ENCODE measurements at regions not wholly inside any gene's neighbourhood (a gene's known extent, or its start where the extent isn't known, plus 50 kb on each side); places are given as distances from the start of the nearest gene placed in this dataset.

- DNase-seq (ENCODE audit: low read depth, low spot score), result no peak
Observed at GRCh38 chr22:49036513-49036912, 791.2 kb downstream of the BRD1 start.

DNA sequence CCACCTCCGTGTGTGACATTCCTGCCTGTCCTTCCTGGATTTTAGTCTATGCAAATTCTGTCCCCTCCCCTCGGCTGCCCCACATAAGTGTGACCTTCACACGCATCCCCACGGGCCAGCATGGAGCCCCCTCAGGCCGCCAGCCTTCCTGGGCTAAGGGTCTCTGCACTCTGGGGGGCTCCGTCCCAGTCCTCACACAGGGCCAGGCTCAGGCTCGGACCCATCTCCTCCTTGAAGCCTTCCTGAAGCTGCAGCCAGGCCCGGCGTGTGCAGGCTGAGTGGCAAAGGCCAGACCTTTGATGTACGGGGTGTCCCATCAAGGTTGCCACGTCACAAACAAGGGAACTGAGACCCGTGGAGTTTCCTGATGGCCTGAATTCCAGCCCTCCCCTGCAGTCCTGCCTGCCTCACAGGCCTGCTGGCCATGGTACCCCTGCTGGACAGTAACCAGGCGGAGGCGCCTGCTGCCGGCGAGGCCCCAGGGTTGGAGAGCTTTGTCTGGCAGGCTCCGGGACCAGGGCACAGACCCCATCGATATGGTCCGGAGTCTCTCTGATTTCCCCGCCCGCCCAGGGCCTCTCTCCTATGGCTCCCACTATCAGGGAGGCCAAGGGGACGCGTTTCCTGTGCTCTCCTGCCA lies 791.7 kb downstream of the BRD1 start:
- no peak for DNase-seq (ENCODE audit: low read depth, low spot score)

- DNase-seq (ENCODE audit: low read depth, low spot score), result no peak
Observed at GRCh38 chr22:49034836-49035817, 792.5 kb downstream of the BRD1 start.

DNA sequence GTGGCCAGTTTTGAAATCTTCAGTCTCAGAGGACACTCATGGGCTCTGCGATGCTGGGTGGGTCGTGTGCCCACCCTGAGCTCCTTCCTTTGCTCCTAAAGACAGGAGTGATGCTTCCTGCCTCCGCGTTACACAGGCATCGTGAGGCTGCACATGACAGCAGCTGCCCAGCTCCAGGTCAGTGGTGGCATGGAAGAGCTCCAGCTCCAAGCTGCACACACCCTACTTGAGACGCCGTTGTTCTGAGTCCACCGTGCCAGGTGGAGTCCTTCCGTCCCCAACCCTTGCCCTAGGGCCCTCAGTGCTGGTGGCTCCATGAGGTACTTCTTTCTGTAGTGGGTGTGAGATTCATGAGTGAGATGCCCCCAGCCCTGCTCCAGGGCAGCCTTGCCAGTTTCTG lies 794.1 kb downstream of the BRD1 start:
- no peak for DNase-seq (ENCODE audit: low read depth, low spot score)

- no peak for DNase-seq (ENCODE audit: low read depth, low spot score)
Observed at GRCh38 chr22:49032821-49033220, 794.9 kb downstream of the BRD1 start.

GRCh38 chr22:49031746-49032330 lies 795.8 kb downstream of the BRD1 start:
- no peak for DNase-seq (ENCODE audit: low read depth, low spot score)

DNA sequence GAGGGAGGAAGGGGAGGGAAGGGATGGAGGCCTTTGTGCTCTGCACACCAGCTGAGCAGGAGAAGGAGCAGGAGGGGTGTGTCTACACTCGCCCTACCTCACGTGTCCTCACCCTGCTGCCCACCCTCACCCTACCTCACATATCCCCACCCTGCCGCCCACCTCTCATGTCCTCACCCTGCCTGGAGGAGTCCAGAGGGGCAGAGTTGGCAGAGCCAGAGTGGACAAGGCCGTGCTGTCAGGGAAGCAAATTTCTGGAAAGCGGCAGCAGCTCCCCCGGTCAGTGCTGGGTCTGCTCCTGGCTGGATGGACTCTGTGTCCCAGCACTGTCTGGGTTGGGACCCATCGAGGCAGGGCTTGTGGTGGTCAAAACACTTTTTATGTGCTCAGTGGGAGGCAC lies 799.6 kb downstream of the BRD1 start:
- DNase-seq (ENCODE audit: low read depth, low spot score), result no peak

- DNase-seq (ENCODE audit: low read depth, low spot score), result no peak
Observed at GRCh38 chr22:49027368-49027670, 800.4 kb downstream of the BRD1 start.

GRCh38 chr22:49026494-49027367 lies 800.9 kb downstream of the BRD1 start:
- no peak for DNase-seq (ENCODE audit: low read depth, low spot score)

GRCh38 chr22:49025791-49026493 lies 801.7 kb downstream of the BRD1 start:
- DNase-seq (ENCODE audit: low read depth, low spot score), result no peak

- DNase-seq (ENCODE audit: low read depth, low spot score), result no peak
Observed at GRCh38 chr22:49024775-49025440, 802.8 kb downstream of the BRD1 start.

DNA sequence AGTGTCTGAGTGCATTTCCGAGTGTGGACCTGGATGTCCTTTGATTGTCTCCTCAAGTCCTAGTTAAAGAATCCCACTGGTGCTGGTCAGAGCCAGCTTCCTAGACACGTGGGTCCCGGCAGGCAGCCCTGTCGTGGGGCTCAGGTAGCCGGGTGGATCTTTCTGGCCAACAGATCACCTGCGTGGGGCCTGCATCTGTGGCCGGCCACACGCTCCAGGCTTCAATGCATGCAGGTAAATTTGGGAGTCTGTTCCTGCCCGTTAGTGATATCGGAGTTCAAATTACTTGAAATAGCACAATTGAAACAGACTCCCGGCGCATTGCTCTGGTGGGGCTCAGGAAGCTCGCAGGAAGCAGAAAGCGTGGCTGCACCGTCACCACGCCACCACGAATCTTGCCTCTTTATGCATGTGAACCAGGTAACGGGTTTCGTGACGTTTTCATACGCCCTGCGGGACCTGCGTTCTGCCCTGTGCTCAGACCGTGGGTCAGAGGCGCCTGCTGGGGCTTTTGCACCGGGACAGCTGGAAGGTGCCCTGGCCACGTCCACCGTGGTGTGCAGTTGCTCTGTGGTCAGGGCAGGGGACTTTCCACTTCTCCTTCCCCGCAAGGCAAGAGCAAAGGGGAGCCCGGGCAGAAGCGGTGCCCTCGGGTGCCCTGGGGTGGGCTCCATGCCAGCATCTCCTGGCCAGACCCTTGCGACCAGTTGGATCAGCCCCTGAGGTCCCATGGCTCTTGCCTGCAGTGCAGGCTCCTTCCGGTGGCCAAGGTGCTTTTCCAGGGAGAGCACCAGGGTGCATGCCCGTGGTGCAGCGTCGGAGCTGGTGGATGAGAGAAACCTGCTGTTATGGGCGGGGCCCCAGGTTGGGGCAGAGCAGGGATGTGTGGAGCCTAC lies 803.5 kb downstream of the BRD1 start:
- no peak for DNase-seq (ENCODE audit: low read depth, low spot score)

GRCh38 chr22:49023161-49023878 lies 804.4 kb downstream of the BRD1 start:
- DNase-seq (ENCODE audit: low read depth, low spot score), result no peak

- no peak for DNase-seq (ENCODE audit: low read depth, low spot score)
Observed at GRCh38 chr22:49022816-49023160, 804.9 kb downstream of the BRD1 start.

DNA sequence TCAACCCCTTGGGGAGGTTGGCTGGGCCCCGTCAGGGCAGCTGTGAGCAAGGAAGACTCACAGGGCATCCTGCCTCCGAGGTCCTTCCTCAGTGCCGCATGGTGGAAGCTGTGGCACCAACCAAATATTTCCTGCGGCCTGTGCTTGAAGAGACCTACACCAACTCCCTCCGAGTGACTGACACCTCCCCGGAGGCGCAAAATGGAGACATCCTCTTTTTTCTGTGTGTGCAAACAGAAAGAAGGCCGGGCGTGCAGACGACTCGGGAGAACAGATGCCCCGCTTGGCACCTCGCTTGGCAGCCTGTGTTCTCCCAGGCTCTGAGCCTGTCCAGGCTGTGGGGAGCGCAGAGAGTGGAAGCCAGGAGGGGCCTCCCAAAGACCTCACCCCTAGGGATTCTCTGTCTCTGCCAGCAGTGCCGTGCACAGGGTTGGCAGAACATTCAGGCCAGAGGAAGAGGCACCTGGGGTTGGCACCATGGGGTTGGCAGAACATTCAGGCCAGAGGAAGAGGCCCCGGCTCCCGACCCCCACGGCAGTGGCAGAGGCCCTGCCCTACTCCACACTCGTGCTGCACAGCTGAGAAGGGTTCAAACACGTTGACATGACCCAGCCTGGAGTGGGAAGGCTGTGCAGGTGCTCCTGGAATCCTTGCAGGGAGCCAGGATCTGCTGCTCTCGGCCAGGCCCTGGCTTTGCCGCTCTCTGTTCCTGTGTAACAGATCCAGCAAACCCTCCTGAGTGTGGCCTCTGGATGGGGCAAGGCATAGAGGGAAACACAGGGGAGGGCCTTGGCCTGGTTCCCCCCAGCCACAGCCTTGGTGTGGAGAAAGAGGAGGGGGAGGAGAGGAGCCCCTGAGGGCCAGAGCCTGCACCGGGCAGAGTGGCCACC lies 805.5 kb downstream of the BRD1 start:
- no peak for DNase-seq (ENCODE audit: low read depth, low spot score)

DNA sequence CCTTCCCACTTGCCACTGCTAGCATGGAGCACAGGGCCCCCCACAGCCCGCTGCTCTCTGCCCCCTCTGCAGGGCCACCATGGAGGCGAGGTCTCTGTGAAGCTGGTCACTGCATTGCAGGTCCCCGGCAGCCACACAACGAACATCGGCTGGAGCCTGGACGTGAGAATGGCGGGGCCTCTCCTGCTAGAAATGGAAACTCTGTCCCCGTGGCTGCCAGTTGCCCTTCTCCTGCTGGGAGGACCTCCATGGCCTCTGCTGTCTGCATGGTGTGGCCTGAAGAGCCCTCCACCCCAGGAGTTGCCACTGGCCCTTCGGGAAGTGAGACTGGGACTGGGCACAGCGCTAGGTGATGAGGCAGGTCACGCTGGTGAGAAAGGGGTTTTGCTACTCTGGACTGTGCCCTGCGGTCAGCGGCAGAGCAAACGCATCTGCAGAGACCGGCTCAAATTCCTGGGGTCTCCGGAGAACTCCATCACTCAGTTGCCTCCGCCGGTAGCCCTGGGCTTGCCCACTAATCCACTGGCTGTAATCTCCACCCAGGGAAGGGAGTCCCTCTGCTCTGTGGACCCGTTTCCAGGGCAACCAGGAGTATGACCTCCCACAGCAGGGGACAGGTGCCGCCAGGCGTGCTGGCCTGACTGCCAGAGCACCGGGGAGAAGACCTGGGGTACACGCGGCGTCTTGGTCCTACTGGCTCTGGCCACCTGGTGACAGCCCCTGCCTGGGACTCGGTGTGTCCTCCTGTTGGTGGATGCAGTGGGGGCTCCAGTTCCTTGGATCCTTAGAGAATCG lies 806.3 kb downstream of the BRD1 start:
- no peak for DNase-seq (ENCODE audit: low read depth, low spot score)
